Activated CD8-positive, alpha-beta T cell treated with anti-CD3 and anti-CD28 coated beads, Interleukin-2, amount 10 ng/mL, durations not matched to agents 7 days and 5 days (primary cell): ENCODE measurements at regions not wholly inside any gene's neighbourhood (a gene's known extent, or its start where the extent isn't known, plus 50 kb on each side); places are given as distances from the start of the nearest gene placed in this dataset.

ENCODE experiments used
- ATAC-seq: fragments of 150-1000 bp; cut with Tn5 transposase; one replicate; pipeline ENCODE4 v1.10.0; 2021; ENCODE audit warnings: moderate library complexity
- CTCF ChIA-PET: fragments of 350-600 bp; sonication (Branson Sonifier 250); formaldehyde crosslinking; loops from one replicate; lab custom pipeline; 2021; ENCODE audit warnings: antibody characterized with exemption; lab: Charles Lee
- POLR2A ChIA-PET: fragments of 350-600 bp; sonication (Branson Sonifier 250); formaldehyde crosslinking; loops from one replicate; lab custom pipeline; 2021; ENCODE audit warnings: antibody characterized with exemption; lab: Charles Lee
- DNase-seq: peaks from one replicate; pipeline ENCODE4 v3.0.0-alpha.2; 2020
- H3K27ac Mint-ChIP-seq: one replicate; pipeline ENCODE4 v1.8.0; 2021; ENCODE audit warnings: mild to moderate bottlenecking, mixed read lengths
- H3K27me3 Mint-ChIP-seq: one replicate; pipeline ENCODE4 v1.8.0; 2021; ENCODE audit warnings: low read depth, mixed read lengths
- H3K36me3 Mint-ChIP-seq: one replicate; pipeline ENCODE4 v1.8.0; 2021; ENCODE audit warnings: low read depth, mixed read lengths
- H3K4me1 Mint-ChIP-seq: one replicate; pipeline ENCODE4 v1.8.0; 2021; ENCODE audit warnings: low read depth, mixed read lengths
- H3K4me3 Mint-ChIP-seq: one replicate; pipeline ENCODE4 v1.8.0; 2021; ENCODE audit warnings: mild to moderate bottlenecking, mixed read lengths
- H3K9me3 Mint-ChIP-seq: one replicate; pipeline ENCODE4 v1.8.0; 2022; ENCODE audit warnings: mixed read lengths; ENCODE audit not compliant: insufficient read depth

DNA sequence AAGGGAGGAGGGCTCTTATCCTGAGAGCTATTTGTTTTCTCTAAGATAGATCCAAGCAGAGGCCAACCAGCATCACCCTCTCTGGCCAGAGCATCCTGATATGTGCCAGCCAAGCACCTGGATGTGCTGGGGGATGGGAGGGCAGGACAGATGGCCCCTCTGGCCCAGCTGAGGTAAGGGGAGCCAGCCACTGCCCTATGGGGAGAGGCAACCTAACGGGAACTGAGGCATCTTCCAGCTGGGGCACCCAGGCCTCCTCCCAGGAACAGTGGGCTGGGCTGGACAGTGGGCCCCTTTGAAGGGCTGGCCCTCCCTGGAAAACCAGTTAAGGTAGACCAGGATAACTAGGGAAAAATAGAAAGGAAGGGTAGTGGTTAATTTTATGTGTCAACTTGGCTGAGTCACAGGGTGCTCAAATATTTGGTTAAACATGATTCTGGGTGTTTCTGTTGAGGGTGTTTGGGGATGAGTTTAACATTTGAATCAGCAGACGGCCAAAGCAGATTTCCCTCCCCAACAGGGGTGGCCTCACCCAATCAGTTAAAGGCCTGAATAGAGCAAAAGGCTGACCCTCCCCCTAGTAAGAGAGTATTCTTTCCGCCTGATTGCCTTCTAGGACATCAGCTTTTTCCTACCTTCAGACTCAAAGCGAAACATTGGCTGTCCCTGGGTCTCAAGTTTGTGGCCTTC, 595.1 kb downstream of the BUD13 start:
- ChIA-PET CTCF (no interaction called here), POLR2A (no interaction called here)
- H3K9me3 Mint-ChIP-seq: no peaks in the 10 kb centered on the region
- ATAC-seq: no peak
- peaks cover 1% of the 10 kb centered on the region for H3K4me1 Mint-ChIP-seq
- H3K4me3 Mint-ChIP-seq: no peak overlapping the region
- no peak for DNase-seq
- H3K27ac Mint-ChIP-seq: no peak overlapping the region
- peaks cover 2% of the 10 kb centered on the region for H3K27me3 Mint-ChIP-seq
- no peaks in the 10 kb centered on the region for H3K36me3 Mint-ChIP-seq

DNA sequence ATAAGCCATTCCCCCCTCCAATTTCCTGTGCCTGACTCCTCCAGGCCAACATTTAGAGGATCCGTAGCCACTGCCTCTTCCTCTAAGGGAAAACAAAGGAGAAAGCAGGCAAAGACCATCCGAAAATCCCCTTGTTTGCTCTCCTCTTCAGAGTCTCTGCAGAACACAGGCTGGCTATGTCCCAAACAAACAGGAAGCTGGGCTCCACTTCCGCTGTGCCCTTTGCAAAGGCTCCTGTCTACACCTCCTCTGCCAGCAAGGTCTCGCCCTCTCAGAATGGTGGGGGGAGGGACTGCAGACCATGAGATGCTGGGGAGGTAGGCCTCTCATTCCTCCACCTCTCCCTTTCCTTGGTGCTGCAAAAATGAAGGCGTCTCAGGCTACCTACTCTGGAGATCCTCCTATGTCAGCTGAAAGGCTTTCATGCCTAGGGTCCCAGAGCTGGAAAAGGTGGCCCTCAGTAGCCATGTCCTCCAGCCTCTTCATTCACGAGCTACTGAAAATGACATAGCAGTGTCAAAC, 596.2 kb downstream of the BUD13 start:
- Mint-ChIP-seq H3K36me3 (no peaks in the 10 kb centered on the region), H3K4me3 (no peak overlapping the region), H3K4me1 (peaks cover 1% of the 10 kb centered on the region), H3K9me3 (no peaks in the 10 kb centered on the region), H3K27ac (no peak overlapping the region), H3K27me3 (peaks cover 2% of the 10 kb centered on the region)
- DNase-seq (no peak), ATAC-seq (no peak)
- ChIA-PET CTCF (no interaction called here), POLR2A (no interaction called here)

DNA sequence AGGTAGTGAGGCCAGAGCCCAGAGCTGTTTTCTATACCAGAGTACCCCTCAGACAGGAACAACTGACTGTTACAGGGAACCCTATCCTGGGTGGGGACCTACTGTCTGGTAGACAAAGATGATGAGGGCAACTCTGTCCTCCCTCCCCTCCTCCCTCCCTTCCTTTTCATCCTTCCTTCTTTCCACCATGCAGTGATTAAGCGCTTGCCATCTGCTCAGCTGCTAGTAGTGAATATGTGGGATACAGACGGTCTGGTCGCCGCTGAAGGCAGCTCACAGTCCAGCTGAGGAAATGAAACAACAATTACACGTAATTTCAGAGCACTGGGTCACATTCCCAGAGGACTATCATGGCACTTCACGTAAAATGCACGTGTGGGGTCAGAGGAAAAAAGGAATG, 597.1 kb downstream of the BUD13 start:
- CTCF ChIA-PET: no interaction called here

DNA sequence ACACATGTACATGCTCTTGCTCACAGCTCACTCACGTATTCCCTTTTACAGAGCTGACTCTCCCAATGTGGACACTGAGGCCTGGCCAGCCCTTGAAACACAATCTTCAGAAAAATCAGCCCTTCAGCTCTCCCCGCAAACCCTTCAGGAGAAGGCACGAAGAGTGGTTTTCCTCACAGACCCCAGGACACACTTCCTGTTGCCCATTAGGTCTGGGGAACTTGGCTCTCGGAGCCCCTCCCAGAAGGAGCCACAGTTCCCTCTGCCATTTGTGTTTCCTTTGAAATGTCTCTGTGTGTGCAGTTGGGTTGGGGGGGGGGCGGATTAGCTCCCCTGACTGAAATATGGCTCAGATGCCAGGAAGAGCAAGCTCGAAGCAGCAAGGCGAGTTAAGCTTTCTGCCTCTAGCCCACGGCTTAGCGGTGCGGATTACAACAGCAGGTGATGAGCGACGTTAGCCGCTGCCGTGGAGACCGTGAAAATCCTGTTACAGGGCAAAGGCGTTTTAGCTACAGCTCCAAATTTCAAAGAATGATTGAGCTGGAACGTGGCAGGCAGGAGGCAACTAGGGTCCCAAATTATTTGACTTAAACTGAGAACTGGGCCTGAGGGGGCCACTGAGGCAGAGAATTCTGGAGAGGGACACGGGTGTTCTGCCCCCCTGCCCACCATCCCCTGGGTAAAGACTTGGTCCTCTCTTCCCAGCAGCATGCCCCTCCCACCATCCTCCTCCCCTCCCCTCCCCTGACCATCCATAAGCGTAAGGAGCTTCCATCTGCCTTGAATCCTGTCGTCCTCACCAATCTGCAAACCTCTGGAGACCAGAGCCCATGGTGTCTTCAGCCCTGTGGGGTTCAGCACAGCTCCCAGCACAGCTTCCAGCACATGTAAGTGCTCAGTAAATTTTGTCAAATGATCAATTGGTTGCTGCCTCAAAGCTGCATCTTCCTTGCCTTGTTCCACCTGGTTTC, 598.6 kb downstream of the BUD13 start:
- no peak overlapping the region for H3K27ac Mint-ChIP-seq
- CTCF ChIA-PET: no interaction called here
- POLR2A ChIA-PET: no interaction called here

More for the DNA sequence above, 597.1 kb downstream of the BUD13 start:
- Mint-ChIP-seq H3K4me3 (no peak overlapping the region), H3K4me1 (peaks cover 1% of the 10 kb centered on the region), H3K27me3 (peaks cover 2% of the 10 kb centered on the region), H3K27ac (no peak overlapping the region), H3K36me3 (no peaks in the 10 kb centered on the region), H3K9me3 (no peaks in the 10 kb centered on the region)
- DNase-seq (no peak), ATAC-seq (no peak)
- POLR2A ChIA-PET: no interaction called here

DNA sequence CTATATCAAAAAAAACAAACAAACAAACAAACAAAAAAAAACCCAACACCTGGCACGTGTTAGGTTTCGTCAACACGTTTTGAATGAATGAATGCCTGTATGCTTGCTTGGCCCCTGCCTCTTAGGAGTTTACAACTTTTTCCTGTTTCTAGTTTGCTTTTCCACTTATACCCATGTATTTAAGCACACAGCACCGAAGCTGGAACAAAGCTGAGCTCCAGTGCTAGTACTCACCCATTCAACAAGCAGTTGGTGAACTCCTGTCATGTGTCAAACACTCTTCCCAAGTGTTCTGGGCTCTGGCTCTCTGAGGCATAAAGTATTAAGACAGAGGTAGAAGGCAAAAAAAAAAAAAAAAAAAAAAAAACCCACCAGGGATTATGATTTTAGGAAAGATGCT, 599.3 kb downstream of the BUD13 start:
- CTCF ChIA-PET: no interaction called here
- no peak overlapping the region for H3K27ac Mint-ChIP-seq
- POLR2A ChIA-PET: no interaction called here
- DNase-seq (no peak), ATAC-seq (no peak)
- no peak overlapping the region for H3K4me3 Mint-ChIP-seq
- H3K27me3 Mint-ChIP-seq: peaks cover 2% of the 10 kb centered on the region
- H3K36me3 Mint-ChIP-seq: no peaks in the 10 kb centered on the region
- peaks cover 1% of the 10 kb centered on the region for H3K4me1 Mint-ChIP-seq
- no peaks in the 10 kb centered on the region for H3K9me3 Mint-ChIP-seq

More for the DNA sequence above, 598.6 kb downstream of the BUD13 start:
- H3K27me3 Mint-ChIP-seq: peaks cover 2% of the 10 kb centered on the region
- peaks cover 1% of the 10 kb centered on the region for H3K4me1 Mint-ChIP-seq
- H3K4me3 Mint-ChIP-seq: no peak overlapping the region
- DNase-seq: no peak
- H3K36me3 Mint-ChIP-seq: no peaks in the 10 kb centered on the region
- no peaks in the 10 kb centered on the region for H3K9me3 Mint-ChIP-seq
- no peak for ATAC-seq

DNA sequence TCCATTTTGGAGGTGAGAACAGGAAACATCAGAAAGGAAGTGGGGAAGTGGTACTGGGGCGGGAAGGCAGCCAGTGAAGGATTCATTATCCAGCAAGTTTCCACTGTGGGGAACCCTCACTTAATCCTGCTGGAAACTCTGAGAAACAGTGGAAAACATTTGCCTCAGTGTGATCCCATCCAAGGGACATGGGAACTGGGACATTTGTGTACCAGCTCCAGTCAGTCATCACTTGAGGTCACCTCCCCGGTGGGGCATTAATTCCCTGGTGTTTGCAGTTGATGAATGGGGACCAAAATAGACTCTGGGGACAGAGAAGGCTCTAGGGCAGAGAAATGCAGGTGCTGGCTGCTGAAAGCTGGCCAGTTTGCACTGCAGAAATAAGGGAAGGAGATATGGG, 599.9 kb downstream of the BUD13 start:
- H3K27me3 Mint-ChIP-seq: peaks cover 2% of the 10 kb centered on the region
- no peak overlapping the region for H3K4me3 Mint-ChIP-seq
- DNase-seq (no peak), ATAC-seq (no peak)
- H3K36me3 Mint-ChIP-seq: no peaks in the 10 kb centered on the region
- no peaks in the 10 kb centered on the region for H3K9me3 Mint-ChIP-seq
- peaks cover 1% of the 10 kb centered on the region for H3K4me1 Mint-ChIP-seq
- no peak overlapping the region for H3K27ac Mint-ChIP-seq
- POLR2A ChIA-PET: no interaction called here
- CTCF ChIA-PET: no interaction called here

DNA sequence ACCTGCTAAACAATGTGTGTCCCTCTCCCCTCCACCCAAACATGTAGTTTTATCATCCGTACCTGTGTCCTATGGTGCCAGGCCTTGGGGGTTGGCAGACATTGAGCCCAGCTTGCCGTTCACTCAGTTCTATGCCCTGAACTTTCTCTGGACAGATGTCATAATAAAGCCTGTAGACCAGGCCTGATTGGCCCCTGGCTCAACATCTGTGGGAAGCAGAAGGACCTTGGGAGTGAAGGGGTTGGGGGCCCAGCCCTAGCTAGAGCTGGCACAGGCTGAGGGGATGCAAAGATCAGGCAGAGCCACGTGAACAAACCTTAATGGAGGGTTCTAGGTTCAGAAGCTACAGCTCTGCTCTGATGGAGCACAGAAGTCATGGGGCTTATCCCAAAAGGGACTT, 600.6 kb downstream of the BUD13 start:
- Mint-ChIP-seq H3K4me3 (no peak overlapping the region), H3K27me3 (peaks cover 2% of the 10 kb centered on the region), H3K27ac (no peak overlapping the region), H3K9me3 (no peaks in the 10 kb centered on the region), H3K4me1 (peaks cover 1% of the 10 kb centered on the region), H3K36me3 (no peaks in the 10 kb centered on the region)
- ATAC-seq (no peak), DNase-seq (no peak)
- POLR2A ChIA-PET: no interaction called here
- CTCF ChIA-PET: no interaction called here

DNA sequence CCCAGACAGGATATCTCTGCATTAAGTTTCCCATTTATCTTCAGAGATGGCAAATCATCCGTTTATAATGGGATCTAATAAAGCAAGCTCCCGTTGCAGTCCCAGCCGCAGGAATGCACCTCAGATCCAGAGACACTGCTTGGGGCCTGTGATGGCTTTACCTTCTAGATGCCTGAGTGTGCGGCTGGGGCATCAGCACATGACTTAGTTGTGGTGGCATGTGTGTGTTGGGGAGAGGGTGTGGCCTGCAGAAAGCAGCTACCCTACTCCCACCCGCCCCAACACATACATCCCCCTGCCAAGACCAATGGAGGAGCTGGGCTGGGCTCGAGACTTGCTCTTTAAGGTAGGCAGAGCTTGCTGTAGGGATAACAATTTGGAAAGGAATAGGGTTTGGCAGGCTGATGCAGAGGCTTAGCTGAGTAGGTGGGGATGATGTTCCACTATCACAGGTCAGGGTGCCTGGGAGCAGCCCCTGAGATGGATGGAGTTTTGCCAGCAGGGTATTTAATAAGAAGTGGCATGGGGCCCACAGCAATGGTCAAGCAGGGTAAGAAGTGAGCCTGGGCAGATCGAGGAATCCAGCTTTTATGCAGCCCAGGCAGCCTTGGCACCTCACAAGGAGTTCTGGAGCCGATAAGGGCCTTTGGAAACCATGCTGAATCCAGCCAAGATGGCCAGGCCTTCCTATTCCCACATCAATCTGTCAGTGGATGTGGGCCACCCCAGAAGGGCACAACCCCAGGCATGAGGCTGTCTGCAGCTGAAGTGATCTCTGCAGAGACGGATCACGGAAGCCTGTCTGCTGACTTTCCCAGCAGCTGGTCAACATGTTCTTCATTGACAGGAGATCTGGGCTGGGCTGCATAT, 601.3 kb downstream of the BUD13 start:
- Mint-ChIP-seq H3K4me3 (no peak overlapping the region), H3K4me1 (no peaks in the 10 kb centered on the region), H3K27me3 (peaks cover 2% of the 10 kb centered on the region), H3K9me3 (no peaks in the 10 kb centered on the region), H3K27ac (no peak overlapping the region), H3K36me3 (no peaks in the 10 kb centered on the region)
- DNase-seq (no peak), ATAC-seq (no peak)
- POLR2A ChIA-PET: no interaction called here
- CTCF ChIA-PET: no interaction called here

DNA sequence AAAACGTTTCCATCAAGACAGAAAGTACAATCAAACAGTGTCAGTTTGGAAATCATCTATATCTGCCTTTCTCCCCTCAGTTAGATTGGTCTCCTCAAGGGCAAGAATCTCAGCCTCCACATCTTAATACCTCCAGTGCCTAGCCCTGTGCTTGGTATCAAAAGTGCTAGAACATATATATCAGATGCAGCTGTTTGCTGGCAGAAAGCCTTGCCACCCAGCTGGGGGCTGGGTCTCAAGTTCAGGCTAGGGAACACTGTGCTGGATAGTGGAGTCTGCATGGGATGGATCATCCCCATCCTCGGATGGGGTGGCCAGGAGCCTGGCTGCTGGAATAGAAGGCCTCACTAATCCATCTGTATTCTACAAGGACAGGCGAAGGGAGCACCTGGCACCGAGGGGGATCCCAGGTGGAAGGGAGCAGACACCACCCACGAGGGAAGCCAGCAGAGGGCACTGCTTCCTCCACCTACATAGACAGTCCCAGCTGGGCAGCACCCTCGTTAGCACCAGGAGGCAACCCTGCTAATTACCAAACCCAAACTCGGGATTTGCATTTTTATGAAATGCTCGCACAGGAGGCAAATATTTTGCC, 602.2 kb downstream of the BUD13 start:
- Mint-ChIP-seq H3K27me3 (peaks cover 2% of the 10 kb centered on the region), H3K36me3 (no peaks in the 10 kb centered on the region), H3K9me3 (no peaks in the 10 kb centered on the region), H3K4me1 (no peaks in the 10 kb centered on the region), H3K4me3 (no peak overlapping the region), H3K27ac (no peak overlapping the region)
- ChIA-PET POLR2A (no interaction called here), CTCF (no interaction called here)
- ATAC-seq (no peak), DNase-seq (no peak)

DNA sequence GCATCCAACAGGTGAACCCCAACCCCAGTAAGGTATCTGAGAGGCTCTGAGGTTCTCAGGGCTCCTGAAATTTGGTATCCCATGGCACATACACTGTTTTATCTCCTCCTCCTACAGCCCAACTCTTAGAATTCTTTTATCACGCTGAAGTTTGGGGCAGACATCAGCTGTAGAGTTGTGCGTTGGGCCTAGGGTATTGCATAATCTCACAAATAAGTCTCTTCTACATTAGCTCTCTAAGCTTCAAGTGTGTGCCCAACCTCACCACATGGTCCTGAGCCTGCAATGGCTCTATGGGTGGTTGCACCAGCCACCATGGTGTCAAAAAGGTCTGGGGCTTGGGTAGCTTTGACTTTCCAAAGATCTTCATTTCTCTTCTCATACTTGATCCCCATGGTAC, 603.0 kb downstream of the BUD13 start:
- ChIA-PET CTCF (no interaction called here), POLR2A (no interaction called here)
- no peaks in the 10 kb centered on the region for H3K36me3 Mint-ChIP-seq
- no peak overlapping the region for H3K4me3 Mint-ChIP-seq
- no peak for DNase-seq
- H3K27me3 Mint-ChIP-seq: peaks cover 2% of the 10 kb centered on the region
- no peak for ATAC-seq
- no peaks in the 10 kb centered on the region for H3K9me3 Mint-ChIP-seq
- no peaks in the 10 kb centered on the region for H3K4me1 Mint-ChIP-seq
- H3K27ac Mint-ChIP-seq: no peak overlapping the region

DNA sequence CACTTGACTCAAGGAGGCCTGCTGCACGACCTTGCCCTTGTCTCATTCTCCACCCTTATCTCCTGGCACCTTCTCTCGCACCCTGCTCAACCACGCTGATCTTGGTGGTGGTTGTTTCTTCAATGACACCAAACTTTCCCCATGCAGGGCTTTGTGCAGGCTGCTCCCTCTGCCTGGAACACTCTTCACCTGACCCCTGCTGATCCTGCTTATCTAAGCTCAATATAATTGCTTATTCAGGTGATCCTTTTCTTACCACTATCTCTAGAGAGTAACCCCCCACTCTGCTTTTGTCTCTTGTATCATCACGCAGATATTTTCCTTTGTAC, 604.4 kb downstream of the BUD13 start:
- H3K36me3 Mint-ChIP-seq: no peaks in the 10 kb centered on the region
- POLR2A ChIA-PET: no interaction called here
- no peak overlapping the region for H3K27ac Mint-ChIP-seq

More for the DNA sequence above, 604.4 kb downstream of the BUD13 start:
- no peaks in the 10 kb centered on the region for H3K9me3 Mint-ChIP-seq
- DNase-seq (no peak), ATAC-seq (no peak)
- no peak overlapping the region for H3K4me3 Mint-ChIP-seq
- H3K27me3 Mint-ChIP-seq: no peaks in the 10 kb centered on the region
- CTCF ChIA-PET: no interaction called here
- H3K4me1 Mint-ChIP-seq: no peaks in the 10 kb centered on the region
